UCSD-AML1 (cell line): ENCODE measurements at regions not wholly inside any gene's neighbourhood (a gene's known extent, or its start where the extent isn't known, plus 50 kb on each side); places are given as distances from the start of the nearest gene placed in this dataset.
"Not testable (repeated sequence)": the region's sequence is repeated elsewhere in the genome, so short reads cannot be mapped to it uniquely, and the experiment has no call there.

ENCODE experiments used
- DNase-seq: peaks from one replicate; lab custom pipeline; 2025; ENCODE audit not compliant: unreplicated experiment; lab: John Stamatoyannopoulos, UW

GRCh38 chr9:13942695-13943094 lies 371.2 kb downstream of the NFIB start:
- DNase-seq, result no peak

DNA sequence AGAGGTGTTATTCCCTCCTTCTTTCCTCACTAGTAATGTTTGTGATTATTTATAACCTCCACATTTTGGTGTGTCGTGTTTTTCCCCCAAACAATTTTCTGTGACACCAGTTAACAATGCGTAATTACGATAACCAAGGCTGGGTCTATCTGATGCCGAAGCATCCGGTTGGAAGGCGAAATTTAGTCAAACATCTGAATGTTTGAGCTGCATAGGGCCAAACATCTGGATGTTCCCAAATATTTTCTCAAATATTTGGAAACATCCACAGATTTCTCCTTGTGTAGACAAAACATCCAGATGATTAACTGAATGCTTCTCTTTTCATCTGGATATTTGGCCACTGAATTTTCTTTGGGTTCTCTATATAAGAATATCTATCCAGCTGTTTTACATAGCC lies 371.7 kb downstream of the NFIB start:
- no peak for DNase-seq

DNA sequence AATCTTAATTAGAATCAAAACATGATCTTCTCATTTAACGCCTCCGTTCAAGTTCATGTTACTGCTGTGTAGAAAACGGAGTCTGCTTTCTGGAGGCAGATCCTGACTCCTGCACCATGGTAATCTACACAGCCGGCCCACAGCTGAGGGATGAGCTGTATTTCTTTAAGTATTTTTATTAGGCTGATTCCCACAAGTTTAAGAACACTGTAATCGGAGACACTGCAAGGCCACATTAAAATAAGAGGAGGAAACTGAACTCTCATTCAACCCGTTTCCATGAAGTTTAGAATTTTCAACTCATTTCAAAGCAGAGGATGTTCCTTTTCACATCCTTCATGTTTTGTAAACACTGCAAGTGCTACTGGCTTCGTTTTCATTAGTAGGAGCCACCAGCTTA lies 372.2 kb downstream of the NFIB start:
- no peak for DNase-seq

DNA sequence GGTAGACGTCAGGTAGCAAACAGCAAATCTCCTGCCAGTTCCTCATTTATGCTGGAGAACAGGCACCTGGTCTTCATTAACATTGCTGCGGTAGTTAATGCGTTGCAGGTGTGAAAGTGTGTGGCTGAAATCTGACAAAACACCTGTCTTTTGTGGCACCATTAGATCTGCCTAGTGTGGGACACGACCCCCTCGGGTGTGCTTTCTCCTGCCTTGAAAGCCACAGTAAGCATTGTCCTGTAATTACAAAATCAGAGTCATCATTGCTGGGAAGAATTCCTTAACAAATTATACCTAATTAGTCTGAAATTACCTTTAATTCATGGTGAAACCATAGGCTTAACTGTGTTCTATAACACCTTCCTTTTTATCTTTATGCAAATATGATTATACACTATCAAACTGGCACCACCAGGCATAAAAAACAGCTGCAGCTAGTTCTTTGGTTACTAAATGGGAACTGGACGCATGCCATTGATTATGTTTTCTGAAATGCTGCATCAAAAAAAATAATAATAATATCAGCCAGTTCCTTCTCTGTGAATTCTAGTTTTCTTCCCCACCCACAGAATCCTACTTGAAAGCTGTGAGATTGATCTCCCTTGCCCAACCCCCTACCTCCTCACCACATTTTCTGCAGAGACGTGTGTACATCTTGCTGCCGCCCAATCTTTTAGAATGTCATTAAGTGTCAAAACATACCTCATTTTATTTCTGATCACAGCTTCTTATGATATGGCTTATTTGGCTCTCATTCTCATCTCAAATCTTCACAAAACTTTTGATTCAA lies 374.0 kb downstream of the NFIB start:
- DNase-seq, result no peak

DNA sequence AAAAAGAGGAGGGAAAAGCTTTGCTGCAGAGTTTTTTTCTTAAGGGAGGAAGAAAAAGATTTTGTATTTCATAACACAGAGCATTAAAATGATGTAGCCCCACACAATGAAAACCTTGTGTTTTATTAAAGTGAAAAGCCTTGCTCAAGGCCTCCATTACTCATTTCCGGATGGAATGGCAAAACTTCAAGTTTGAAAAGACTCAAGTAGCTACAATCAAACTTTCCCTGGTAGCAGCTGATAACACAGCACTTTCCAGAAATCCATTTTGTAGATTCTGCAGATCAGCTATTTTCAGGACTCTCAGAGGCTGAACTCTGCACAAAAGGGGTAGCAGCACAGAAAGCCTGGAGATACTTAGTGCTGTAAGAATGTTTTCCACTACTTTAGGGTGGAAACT lies 374.8 kb downstream of the NFIB start:
- DNase-seq, result no peak

DNA sequence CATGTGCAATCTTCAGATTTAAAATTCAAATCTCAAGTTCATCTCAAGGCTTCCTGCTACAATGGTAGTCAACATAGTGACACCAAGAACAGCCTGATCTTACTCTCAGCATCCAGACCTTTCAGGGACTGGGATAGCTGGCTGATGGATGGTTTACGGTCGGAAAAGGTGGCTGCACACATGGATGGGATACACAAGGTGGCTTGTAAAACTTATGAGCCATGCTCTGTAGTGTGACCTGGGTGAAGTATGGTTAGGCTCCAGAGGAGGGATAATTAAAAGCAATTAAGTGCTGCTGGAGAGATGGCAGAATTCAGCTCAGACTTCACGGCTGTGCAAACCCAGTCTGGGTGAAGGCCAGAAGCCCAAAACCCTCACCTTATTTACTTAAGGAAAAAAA lies 379.5 kb downstream of the NFIB start:
- no peak for DNase-seq

- DNase-seq, result no peak
Measured at GRCh38 chr9:13933268-13933656, 380.7 kb downstream of the NFIB start.

DNA sequence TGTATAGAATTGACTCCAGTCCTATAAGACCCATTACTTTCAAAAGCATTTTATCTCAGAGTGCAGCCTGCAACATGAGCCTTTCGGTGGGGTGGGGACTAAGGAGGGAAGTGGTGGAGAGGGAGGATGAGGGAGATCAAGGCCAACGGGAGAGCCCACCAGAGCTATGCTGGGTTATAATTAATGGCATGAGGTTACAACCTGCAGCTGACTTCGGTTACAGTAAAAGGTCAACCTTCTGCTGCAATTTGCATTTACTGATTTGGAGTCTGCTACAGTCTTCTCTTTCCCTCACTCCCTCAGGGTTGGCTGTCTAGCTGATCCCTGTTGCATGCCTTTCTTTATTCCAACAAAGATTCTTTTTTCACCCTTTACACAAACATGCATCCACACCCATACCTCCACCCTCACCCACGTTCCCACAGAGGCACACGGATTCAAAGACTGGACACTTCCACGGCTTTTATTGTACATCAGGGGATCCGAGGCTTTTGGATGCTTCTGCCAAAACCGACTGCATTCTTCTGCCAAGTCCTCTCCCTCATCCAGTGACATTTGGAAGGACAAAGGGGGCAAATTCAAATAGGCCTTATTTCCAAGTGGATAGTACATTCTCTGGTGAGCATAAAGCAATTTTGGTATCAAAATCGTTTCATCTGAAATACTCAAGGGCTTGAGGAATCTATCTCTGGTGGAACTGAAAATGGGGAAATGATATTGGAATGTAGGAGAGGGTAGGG lies 381.2 kb downstream of the NFIB start:
- no peak for DNase-seq

DNA sequence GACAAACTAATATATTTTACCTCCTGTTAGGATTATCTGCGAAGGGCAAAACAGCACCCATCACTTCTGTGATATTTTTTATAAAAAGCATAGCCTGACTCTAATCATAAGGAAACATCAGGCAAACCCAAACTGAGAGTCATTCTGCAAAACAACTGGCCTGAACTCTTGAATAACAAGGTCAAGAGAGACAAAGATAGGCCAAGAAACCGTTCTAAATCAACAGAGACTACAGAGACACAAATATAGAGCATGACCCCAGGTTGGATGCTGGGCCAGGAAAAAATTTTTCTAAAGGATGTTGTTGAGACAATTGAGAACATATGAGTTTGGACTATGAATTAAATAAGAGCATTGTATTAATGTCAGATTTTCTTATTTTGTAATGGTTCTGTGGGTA lies 384.9 kb downstream of the NFIB start:
- no peak for DNase-seq

GRCh38 chr9:13923381-13923780 lies 390.6 kb downstream of the NFIB start:
- no peak for DNase-seq

- no peak for DNase-seq
Measured at GRCh38 chr9:13920557-13920956, 393.4 kb downstream of the NFIB start.

DNA sequence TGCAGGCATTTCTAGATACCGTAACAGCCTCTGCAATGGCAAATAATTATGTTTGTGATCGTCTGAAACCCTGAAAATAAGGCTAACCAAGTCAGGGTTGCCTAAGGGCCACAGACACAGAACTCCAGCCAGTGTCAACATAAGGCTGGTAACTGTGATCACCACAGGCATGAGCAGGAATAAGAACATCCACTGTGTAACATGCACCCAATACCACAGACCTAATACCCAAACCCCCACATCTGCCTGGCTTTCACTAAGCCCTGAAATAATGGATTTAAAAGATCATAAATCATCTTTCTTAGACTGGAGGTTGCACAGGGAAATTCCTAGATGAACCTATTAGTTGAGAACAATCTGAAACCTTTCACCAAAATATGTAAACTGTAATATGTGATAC lies 394.5 kb downstream of the NFIB start:
- DNase-seq, result no peak

- no peak for DNase-seq
Measured at GRCh38 chr9:13917534-13917933, 396.4 kb downstream of the NFIB start.

- no peak for DNase-seq
Measured at GRCh38 chr9:13915591-13916301, 398.2 kb downstream of the NFIB start.

- no peak for DNase-seq
Measured at GRCh38 chr9:13915131-13915530, 398.8 kb downstream of the NFIB start.

DNA sequence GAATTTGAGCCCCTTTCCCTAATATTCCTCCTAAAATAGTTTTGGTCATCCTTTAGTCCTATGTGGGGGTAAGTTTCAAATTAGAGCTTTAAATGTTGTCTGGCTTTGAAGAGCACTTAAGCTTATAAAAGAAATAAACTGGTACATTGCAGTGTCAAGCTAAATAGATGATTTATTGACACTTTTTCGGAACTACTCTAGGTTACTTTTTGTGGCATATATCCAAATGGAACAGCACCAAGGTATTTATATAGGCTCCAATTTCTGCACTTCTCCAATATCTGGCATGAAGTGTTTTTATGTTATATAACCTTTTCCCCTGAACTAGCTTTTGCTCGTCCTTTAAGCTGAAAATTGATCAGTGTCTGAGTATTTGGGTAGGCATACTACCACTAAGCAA lies 402.5 kb downstream of the NFIB start:
- DNase-seq, result no peak

DNA sequence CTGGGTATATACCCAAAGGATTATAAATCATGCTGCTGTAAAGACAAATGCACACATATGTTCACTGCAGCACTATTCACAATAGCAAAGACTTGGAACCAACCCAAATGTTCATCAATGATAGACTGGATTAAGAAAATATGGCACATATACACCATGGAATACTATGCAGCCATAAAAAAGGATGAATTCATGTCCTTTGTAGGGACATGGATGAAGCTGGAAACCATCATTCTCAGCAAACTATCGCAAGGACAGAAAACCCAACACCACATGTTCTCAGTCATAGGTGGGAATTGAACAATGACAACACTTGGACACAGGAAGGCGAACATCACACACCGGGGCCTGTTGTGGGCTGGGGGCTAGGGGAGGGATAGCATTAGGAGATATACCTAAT lies 406.1 kb downstream of the NFIB start:
- DNase-seq, result not testable (repeated sequence)

- no peak for DNase-seq
Measured at GRCh38 chr9:13904746-13905145, 409.2 kb downstream of the NFIB start.

DNA sequence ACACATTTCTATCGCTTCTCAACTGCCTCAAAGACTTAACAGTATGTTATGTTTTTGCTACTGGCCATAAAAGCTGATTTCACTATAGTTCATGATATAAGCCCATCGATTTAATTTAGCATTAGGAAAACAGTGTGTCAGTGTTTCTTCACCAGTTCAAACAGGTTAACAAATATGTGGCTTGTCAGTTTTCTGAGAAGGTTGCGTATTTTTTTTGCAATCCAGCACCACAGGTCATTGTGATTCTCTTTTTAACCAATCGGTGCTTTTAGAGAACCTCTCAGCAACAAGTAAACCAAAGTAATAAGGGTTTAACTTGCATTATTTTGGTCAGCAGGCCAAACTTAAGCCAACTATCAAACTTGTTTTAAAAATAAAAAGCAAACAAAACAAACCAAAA lies 409.6 kb downstream of the NFIB start:
- no peak for DNase-seq

DNA sequence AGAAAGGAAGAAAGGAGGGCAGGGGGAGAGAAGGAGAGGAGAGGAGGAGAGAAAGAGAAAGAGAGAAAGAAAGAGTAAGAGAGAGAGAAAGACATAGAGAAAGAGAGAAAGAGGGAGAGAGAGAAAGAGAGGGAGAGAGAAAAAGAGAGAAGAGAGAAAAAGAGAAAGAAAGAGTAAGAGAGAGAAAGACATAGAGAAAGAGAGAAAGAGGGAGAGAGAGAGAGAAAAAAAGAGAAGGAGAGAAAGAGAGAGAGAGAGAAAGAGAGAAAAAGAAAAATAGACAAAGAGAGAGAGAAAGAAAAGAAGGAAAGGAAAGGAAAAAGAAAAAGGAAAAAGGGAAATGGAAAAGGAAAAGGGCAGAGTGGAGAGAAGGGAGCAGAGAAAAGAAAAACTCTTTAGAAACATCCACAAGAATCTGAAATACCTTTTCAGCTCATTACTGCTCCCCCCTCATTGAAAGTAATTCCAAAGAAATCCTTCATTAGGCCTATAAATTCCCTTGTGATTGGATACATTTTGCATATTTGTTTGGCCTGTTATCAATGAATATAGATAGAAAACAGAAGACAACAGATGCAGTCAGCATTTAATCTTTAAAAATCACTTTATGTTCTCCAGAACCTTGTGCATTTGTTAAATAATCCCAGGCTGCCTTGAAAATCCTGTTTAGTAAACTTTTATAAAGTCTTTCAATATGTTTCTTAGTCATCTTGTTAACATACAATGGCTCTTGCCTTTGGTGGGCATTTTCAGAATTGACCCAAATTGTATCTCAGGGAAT lies 411.5 kb downstream of the NFIB start:
- DNase-seq, result no peak

GRCh38 chr9:13901176-13901575 lies 412.8 kb downstream of the NFIB start:
- DNase-seq, result no peak
